OCI-LY3 (cell line): ENCODE measurements at regions not wholly inside any gene's neighbourhood (a gene's known extent, or its start where the extent isn't known, plus 50 kb on each side); places are given as distances from the start of the nearest gene placed in this dataset.

Experiments used
- EZH2phosphoT487 ChIP-seq: fragments of 200-600 bp; shearing (Covaris generic); IDR thresholded peaks from 2 replicates; pipeline ENCODE4 v1.6.1; 2018; ENCODE audit warnings: antibody characterized with exemption, mixed run types, low read depth
- TF ChIP-seq, protein P1 (sequence below): fragments of 200-600, 300-600 bp; sonication (generic); IDR thresholded peaks from 2 replicates; pipeline ENCODE4 v1.5.1; 2014; ENCODE audit warnings: antibody characterized with exemption, low read length, low read depth

DNA sequence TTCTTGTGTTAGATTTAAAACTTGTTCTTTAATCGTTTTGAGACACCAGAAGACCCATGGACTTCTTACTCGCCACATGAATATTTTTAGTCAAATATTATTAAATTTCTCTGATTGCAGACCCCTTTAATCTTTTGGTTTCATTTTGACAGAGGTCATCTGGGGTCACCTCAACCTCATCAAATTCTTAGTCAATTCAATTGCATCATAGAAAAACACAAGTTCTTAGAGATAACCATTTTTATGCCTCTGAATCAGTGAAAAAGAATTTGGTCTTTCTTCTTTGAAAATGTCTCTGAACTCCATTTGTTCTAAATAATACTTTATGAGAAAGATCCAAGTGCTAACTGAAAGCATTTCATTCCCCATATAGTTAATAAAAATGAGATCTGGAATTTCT is 55.2 kb upstream of the CBLN4 start:
- TF ChIP-seq, protein P1, sequence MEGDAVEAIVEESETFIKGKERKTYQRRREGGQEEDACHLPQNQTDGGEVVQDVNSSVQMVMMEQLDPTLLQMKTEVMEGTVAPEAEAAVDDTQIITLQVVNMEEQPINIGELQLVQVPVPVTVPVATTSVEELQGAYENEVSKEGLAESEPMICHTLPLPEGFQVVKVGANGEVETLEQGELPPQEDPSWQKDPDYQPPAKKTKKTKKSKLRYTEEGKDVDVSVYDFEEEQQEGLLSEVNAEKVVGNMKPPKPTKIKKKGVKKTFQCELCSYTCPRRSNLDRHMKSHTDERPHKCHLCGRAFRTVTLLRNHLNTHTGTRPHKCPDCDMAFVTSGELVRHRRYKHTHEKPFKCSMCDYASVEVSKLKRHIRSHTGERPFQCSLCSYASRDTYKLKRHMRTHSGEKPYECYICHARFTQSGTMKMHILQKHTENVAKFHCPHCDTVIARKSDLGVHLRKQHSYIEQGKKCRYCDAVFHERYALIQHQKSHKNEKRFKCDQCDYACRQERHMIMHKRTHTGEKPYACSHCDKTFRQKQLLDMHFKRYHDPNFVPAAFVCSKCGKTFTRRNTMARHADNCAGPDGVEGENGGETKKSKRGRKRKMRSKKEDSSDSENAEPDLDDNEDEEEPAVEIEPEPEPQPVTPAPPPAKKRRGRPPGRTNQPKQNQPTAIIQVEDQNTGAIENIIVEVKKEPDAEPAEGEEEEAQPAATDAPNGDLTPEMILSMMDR = no peak
- TF ChIP-seq EZH2phosphoT487 = no peak
